CD4-positive, alpha-beta memory T cell (primary cell): ENCODE measurements at regions not wholly inside any gene's neighbourhood (a gene's known extent, or its start where the extent isn't known, plus 50 kb on each side); places are given as distances from the start of the nearest gene placed in this dataset.

Experiments used
- CTCF ChIA-PET: fragments of 350-600 bp; sonication (Branson Sonifier 250); formaldehyde crosslinking; loops from one replicate; lab custom pipeline; 2021; ENCODE audit warnings: inconsistent platforms; ENCODE audit not compliant: partially characterized antibody; lab: Charles Lee
- POLR2A ChIA-PET: fragments of 350-600 bp; sonication (Branson Sonifier 250); formaldehyde crosslinking; loops from one replicate; lab custom pipeline; 2021; ENCODE audit not compliant: partially characterized antibody; lab: Charles Lee
- DNase-seq, 5 donors: peaks; one replicate each; pipeline versions ENCODE4 v3.0.0 to v3.0.0-alpha.2; 2020 to 2022; ENCODE audit warnings: mixed read lengths in 1 of 5
- H3K27ac ChIP-seq: one replicate; pipeline ENCODE4 v1.7.0; 2013; ENCODE audit warnings: low read depth, low read length
- H3K27me3 ChIP-seq: 2 replicates; pipeline ENCODE4 v1.7.0; 2013; ENCODE audit warnings: mild to moderate bottlenecking, low read length, moderate library complexity; ENCODE audit not compliant: insufficient read depth
- H3K36me3 ChIP-seq: 2 replicates; pipeline ENCODE4 v1.7.0; 2013; ENCODE audit warnings: mild to moderate bottlenecking, low read length, moderate library complexity; ENCODE audit not compliant: insufficient read depth
- H3K4me1 ChIP-seq: 2 replicates; pipeline ENCODE4 v1.7.0; 2013; ENCODE audit warnings: mild to moderate bottlenecking, low read length, moderate library complexity; ENCODE audit not compliant: insufficient read depth
- H3K4me3 ChIP-seq, 2 donors: one replicate each; pipeline ENCODE4 v1.7.0; 2013; ENCODE audit warnings: low read length in 2 of 2, mild to moderate bottlenecking in 1 of 2
- H3K9me3 ChIP-seq, 2 donors: one replicate each; pipeline ENCODE4 v1.7.0; 2013; ENCODE audit warnings: low read length in 2 of 2, control low read depth in 1 of 2; ENCODE audit not compliant: control insufficient read depth in 1 of 2
- H3K27ac Mint-ChIP-seq, 7 donors: one replicate each; pipeline ENCODE4 v1.8.0; 2020 to 2021; ENCODE audit warnings: mixed read lengths in 7 of 7, mild to moderate bottlenecking in 6 of 7, inconsistent platforms in 3 of 7, moderate library complexity in 3 of 7
- H3K27me3 Mint-ChIP-seq, 2 donors: one replicate each; pipeline ENCODE4 v1.8.0; 2020 to 2021; ENCODE audit warnings: mixed read lengths in 2 of 2
- H3K36me3 Mint-ChIP-seq, 2 donors: one replicate each; pipeline ENCODE4 v1.8.0; 2020 to 2021; ENCODE audit warnings: mixed read lengths in 2 of 2, inconsistent platforms in 1 of 2, mild to moderate bottlenecking in 1 of 2
- H3K4me1 Mint-ChIP-seq, 4 donors: one replicate each; pipeline ENCODE4 v1.8.0; 2020 to 2021; ENCODE audit warnings: mixed read lengths in 4 of 4, mild to moderate bottlenecking in 1 of 4
- H3K4me3 Mint-ChIP-seq, 8 donors: one replicate each; pipeline ENCODE4 v1.8.0; 2020 to 2021; ENCODE audit warnings: mixed read lengths in 8 of 8, mild to moderate bottlenecking in 7 of 8, moderate library complexity in 6 of 8, inconsistent platforms in 3 of 8
- H3K9me3 Mint-ChIP-seq, 8 donors: one replicate each; pipeline ENCODE4 v1.8.0; 2020 to 2021; ENCODE audit warnings: mixed read lengths in 8 of 8, mild to moderate bottlenecking in 5 of 8, inconsistent platforms in 3 of 8, moderate library complexity in 1 of 8
- intact Hi-C: fragments of 100-400 bp; cut with micrococcal nuclease; formaldehyde crosslinking; loops from one replicate; pipeline ENCODE4 v1.15.1; 2023

DNA sequence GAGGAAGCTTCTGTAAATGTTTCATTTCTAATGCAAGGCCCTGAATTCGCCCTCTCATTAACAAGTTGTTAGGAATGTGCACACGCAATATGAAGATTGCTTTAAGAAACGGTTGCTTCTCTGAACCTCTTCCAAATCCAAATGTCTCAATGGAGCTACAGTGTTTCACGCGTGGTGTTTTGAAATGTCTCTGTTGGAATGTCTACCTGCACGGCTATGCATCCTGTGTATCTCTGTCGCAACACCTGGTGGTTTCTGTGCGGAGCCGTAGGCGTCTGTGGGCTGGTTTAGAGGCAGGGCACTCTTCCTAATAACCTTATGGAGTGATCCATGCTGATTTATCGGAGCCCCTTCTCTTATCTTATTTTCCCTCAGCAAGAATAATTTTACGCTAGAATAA, 1584.2 kb upstream of the SLC10A2 start:
- Histone ChIP-seq H3K4me1 (no peaks in the 10 kb centered on the region), H3K27ac (no peak overlapping the region), H3K9me3 (no peaks in the 10 kb centered on the region), H3K27me3 (no peaks in the 10 kb centered on the region), H3K4me3 (no peak overlapping the region), H3K36me3 (no peaks in the 10 kb centered on the region)
- DNase-seq = no peak
- intact Hi-C loops = no loop called here
- H3K4me3 Mint-ChIP-seq = no peak overlapping the region
- CTCF ChIA-PET = no interaction called here
- no peaks in the 10 kb centered on the region for H3K27me3 Mint-ChIP-seq
- H3K27ac Mint-ChIP-seq = no peak overlapping the region
- H3K4me1 Mint-ChIP-seq = no peaks in the 10 kb centered on the region
- H3K36me3 Mint-ChIP-seq = no peaks in the 10 kb centered on the region
- H3K9me3 Mint-ChIP-seq = peaks cover 0 to 4% (median 0%) of the 10 kb centered on the region in 8 donors
- POLR2A ChIA-PET = no interaction called here

DNA sequence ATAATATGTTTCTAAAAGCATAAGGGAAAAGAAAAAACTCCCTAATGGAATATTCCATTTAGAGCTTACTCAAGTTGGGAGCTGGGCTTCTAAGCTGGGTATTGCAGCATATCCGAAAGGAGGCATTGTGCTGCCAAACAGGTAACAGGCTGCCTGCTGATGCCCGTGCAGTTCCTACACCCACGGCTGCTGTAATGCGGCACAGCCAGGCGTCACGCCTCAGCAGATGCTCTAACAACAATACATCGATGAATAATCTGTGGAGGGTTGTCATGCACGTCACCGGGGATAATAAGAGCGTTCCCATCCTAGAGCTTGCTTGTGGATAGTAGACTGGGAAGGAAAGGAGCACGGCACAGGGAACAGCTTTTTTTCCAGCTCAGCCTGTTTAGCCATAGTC, 1582.1 kb upstream of the SLC10A2 start:
- Mint-ChIP-seq H3K4me3 (no peak overlapping the region), H3K27me3 (no peaks in the 10 kb centered on the region), H3K9me3 (peaks cover 0 to 3% (median 0%) of the 10 kb centered on the region in 8 donors), H3K4me1 (no peaks in the 10 kb centered on the region), H3K36me3 (no peaks in the 10 kb centered on the region), H3K27ac (no peak overlapping the region)
- CTCF ChIA-PET = no interaction called here
- intact Hi-C loops = no loop called here
- Histone ChIP-seq H3K36me3 (no peaks in the 10 kb centered on the region), H3K4me1 (no peaks in the 10 kb centered on the region), H3K9me3 (no peaks in the 10 kb centered on the region), H3K4me3 (no peak overlapping the region), H3K27me3 (no peaks in the 10 kb centered on the region), H3K27ac (no peak overlapping the region)
- DNase-seq = no peak
- POLR2A ChIA-PET = no interaction called here

DNA sequence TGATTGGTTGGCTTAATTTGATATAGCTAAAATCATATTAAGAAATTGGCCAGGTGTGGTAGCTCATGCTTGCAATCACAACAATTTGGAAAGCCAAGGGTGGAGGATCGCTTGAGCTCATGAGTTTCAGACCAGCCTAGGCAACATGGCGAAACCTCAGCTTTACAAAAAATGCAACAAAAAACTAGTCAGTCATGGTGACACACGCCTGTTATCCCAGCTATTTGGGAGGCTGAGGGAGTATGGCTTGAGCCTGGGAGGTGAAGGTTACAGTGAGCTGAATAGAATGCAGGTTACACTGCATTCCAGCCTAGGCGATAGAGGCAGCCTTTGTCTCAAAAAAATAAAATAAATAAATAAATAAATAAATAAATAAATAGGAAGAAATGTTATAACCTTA, 1579.6 kb upstream of the SLC10A2 start:
- Mint-ChIP-seq H3K4me1 (no peaks in the 10 kb centered on the region), H3K27ac (no peak overlapping the region), H3K4me3 (no peak overlapping the region), H3K27me3 (no peaks in the 10 kb centered on the region), H3K9me3 (peaks cover 0 to 3% (median under 1%) of the 10 kb centered on the region in 8 donors), H3K36me3 (no peaks in the 10 kb centered on the region)
- intact Hi-C loops = no loop called here
- ChIA-PET CTCF (no interaction called here), POLR2A (no interaction called here)
- no peaks in the 10 kb centered on the region for H3K4me1 ChIP-seq
- no peak for DNase-seq
- no peak overlapping the region for H3K27ac ChIP-seq
- no peaks in the 10 kb centered on the region for H3K27me3 ChIP-seq
- H3K36me3 ChIP-seq = no peaks in the 10 kb centered on the region
- no peak overlapping the region for H3K4me3 ChIP-seq
- no peaks in the 10 kb centered on the region for H3K9me3 ChIP-seq

DNA sequence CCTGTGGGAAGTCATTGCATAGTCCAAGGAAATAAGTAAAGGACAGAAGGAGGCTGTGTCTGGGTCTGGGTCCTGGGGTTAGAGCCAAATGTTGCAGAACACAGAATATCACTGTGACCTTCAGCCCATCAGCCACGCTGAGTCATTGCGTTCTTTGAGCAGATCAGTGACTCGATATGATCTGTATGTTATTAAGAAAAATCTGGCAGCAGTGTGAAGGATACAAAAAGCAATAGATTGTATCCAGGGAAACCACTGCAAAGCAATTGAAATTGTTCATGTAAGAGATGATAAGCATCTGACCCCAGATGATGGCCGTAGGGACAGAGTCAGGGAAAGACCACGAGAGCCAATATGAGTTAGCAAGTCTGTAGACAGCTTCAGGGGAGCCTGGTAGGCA, 1575.1 kb upstream of the SLC10A2 start:
- ChIA-PET CTCF (no interaction called here), POLR2A (no interaction called here)
- no peaks in the 10 kb centered on the region for H3K4me1 Mint-ChIP-seq
- H3K36me3 ChIP-seq = no peaks in the 10 kb centered on the region
- H3K27ac ChIP-seq = no peak overlapping the region
- no peak overlapping the region for H3K4me3 Mint-ChIP-seq
- no peak overlapping the region for H3K4me3 ChIP-seq
- H3K27ac Mint-ChIP-seq = no peak overlapping the region
- H3K27me3 Mint-ChIP-seq = no peaks in the 10 kb centered on the region
- H3K9me3 Mint-ChIP-seq = peaks cover 0 to 2% (median 0%) of the 10 kb centered on the region in 8 donors
- DNase-seq = no peak
- no peaks in the 10 kb centered on the region for H3K9me3 ChIP-seq
- intact Hi-C loops = no loop called here
- H3K27me3 ChIP-seq = no peaks in the 10 kb centered on the region
- no peaks in the 10 kb centered on the region for H3K4me1 ChIP-seq
- no peaks in the 10 kb centered on the region for H3K36me3 Mint-ChIP-seq

DNA sequence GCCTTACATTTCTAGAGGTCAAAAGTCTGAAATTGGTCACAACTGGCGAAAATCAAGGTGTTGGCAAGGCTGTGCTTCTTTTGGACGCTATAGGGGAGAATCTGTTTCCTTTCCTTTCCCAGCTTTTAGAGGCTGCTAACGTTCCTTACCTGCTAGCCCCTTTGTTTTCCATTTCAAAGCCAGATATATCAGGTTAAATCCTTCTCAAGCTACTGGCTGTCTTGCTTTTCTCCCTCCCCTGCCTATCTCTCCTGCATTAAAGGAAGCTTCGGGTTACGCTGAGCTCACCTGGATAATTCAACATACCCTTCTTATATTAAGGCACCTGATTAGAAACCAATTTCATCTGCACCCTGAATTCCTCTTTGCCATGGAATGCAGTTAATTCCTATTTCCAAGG, 1569.7 kb upstream of the SLC10A2 start:
- intact Hi-C loops = no loop called here
- Mint-ChIP-seq H3K27me3 (no peaks in the 10 kb centered on the region), H3K27ac (no peak overlapping the region), H3K36me3 (no peaks in the 10 kb centered on the region), H3K4me1 (no peaks in the 10 kb centered on the region), H3K4me3 (no peak overlapping the region), H3K9me3 (no peaks in the 10 kb centered on the region)
- CTCF ChIA-PET = no interaction called here
- Histone ChIP-seq H3K27ac (no peak overlapping the region), H3K4me3 (no peak overlapping the region), H3K27me3 (no peaks in the 10 kb centered on the region), H3K9me3 (no peaks in the 10 kb centered on the region), H3K36me3 (no peaks in the 10 kb centered on the region), H3K4me1 (no peaks in the 10 kb centered on the region)
- POLR2A ChIA-PET = no interaction called here
- DNase-seq = no peak

DNA sequence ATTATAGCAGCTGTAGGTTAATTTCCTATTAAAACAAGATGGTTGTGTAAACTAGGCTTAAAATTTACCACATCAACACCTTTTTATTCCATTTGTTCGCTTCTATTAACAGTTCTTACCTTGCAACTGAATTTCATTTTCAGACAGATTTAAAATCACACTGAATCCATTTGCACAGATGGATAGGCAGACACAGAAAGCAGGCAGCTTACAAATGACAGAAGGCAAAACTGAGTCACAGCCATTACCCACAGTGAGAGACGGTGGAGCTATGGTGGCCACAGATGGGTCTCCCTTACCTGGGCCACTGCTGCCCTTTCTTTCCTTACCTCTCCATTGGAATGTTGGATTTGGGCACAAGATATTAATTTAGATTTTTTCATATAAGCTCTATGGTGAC, 1567.8 kb upstream of the SLC10A2 start:
- H3K4me1 Mint-ChIP-seq = no peaks in the 10 kb centered on the region

DNA sequence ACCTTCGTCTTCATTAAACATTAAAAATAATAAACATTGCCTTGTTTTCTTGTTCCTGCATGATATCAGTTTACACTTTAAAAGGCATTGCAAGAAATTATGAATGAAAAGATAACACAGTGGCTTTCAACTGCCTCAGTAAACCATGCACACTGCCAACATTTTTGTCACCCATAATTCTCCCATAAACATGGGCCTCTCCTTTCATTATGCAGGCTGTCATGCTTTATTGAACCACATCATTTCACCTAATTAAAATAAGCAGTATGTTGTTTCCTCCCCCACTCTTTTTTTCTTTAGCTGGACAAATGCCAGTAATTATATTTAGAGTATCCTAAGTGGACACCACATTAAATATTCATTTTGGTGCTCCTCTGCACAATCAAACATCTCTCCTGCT, 1566.5 kb upstream of the SLC10A2 start:
- no peaks in the 10 kb centered on the region for H3K4me1 Mint-ChIP-seq
- H3K9me3 Mint-ChIP-seq = peaks cover 0 to 2% (median 0%) of the 10 kb centered on the region in 8 donors
- DNase-seq = no peak
- ChIA-PET POLR2A (no interaction called here), CTCF (interaction anchor here (0.6 to 0.9 kb wide), 2 partner anchors 47 to 1511 kb away, joined by 3 read pairs; no protein-coding TSS in a partner anchor)
- Histone ChIP-seq H3K27ac (no peak overlapping the region), H3K9me3 (no peaks in the 10 kb centered on the region), H3K27me3 (no peaks in the 10 kb centered on the region), H3K4me3 (no peak overlapping the region), H3K4me1 (no peaks in the 10 kb centered on the region), H3K36me3 (no peaks in the 10 kb centered on the region)
- H3K4me3 Mint-ChIP-seq = no peak overlapping the region
- intact Hi-C loops = no loop called here
- H3K27me3 Mint-ChIP-seq = no peaks in the 10 kb centered on the region
- H3K27ac Mint-ChIP-seq = no peak overlapping the region
- H3K36me3 Mint-ChIP-seq = no peaks in the 10 kb centered on the region

More for the DNA sequence above, 1567.8 kb upstream of the SLC10A2 start:
- no peak for DNase-seq
- Mint-ChIP-seq H3K4me3 (no peak overlapping the region), H3K27me3 (no peaks in the 10 kb centered on the region), H3K27ac (no peak overlapping the region), H3K9me3 (peaks cover 0 to 2% (median 0%) of the 10 kb centered on the region in 8 donors), H3K36me3 (no peaks in the 10 kb centered on the region)
- no peaks in the 10 kb centered on the region for H3K9me3 ChIP-seq
- POLR2A ChIA-PET = no interaction called here
- intact Hi-C loops = no loop called here
- no peaks in the 10 kb centered on the region for H3K27me3 ChIP-seq
- no peaks in the 10 kb centered on the region for H3K4me1 ChIP-seq
- CTCF ChIA-PET = no interaction called here
- no peak overlapping the region for H3K27ac ChIP-seq
- H3K4me3 ChIP-seq = no peak overlapping the region
- no peaks in the 10 kb centered on the region for H3K36me3 ChIP-seq

DNA sequence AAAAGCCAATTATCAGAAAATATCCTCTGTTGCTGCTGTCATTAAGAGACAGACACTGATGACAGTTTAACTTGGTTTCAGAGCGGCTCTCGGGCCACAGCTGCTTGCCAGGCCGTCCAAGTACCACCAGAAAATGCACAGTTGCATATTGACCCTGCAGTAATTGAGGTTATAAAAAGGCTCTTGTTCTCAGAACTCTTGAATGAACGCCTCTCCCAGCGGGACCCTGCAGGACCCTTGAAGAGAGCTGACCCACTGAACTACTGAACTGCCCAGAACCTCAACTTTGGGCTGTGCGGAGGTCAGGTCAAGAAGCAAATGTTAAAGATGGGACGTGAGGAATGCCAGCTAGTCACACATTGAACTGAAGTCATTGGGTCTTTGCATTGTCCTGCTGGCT, 1559.0 kb upstream of the SLC10A2 start:
- Mint-ChIP-seq H3K27ac (no peak overlapping the region), H3K27me3 (no peaks in the 10 kb centered on the region), H3K4me1 (no peaks in the 10 kb centered on the region), H3K4me3 (no peak overlapping the region), H3K9me3 (peaks cover 0 to 5% (median 0%) of the 10 kb centered on the region in 8 donors), H3K36me3 (no peaks in the 10 kb centered on the region)
- Histone ChIP-seq H3K9me3 (no peaks in the 10 kb centered on the region), H3K27me3 (no peaks in the 10 kb centered on the region), H3K4me3 (no peak overlapping the region), H3K27ac (no peak overlapping the region), H3K36me3 (no peaks in the 10 kb centered on the region), H3K4me1 (no peaks in the 10 kb centered on the region)
- ChIA-PET POLR2A (no interaction called here), CTCF (no interaction called here)
- DNase-seq = no peak
- intact Hi-C loops = no loop called here
